ENCODE measurements at regions not wholly inside any gene's neighbourhood (a gene's known extent, or its start where the extent isn't known, plus 50 kb on each side); places are given as distances from the start of the nearest gene placed in this dataset.

- TF ChIP-seq CTCF (IDR thresholded peaks at IDR 0.05; ENCODE audit: low read depth, low read length, missing control alignments), result no peak
- H3K4me3 ChIP-seq (replicated peaks; ENCODE audit: low read depth, low read length), result no peak overlapping the region
- DNase-seq (ENCODE audit: extremely low read depth, low read depth), result no peak
Observed at GRCh38 chr9:105854026-105854782, 159.9 kb downstream of the TMEM38B start.

GRCh38 chr9:105854783-105855724 is 160.7 kb downstream of the TMEM38B start:
- no peak for TF ChIP-seq CTCF (IDR thresholded peaks at IDR 0.05; ENCODE audit: low read depth, low read length, missing control alignments)
- no peak for DNase-seq (ENCODE audit: extremely low read depth, low read depth)
- H3K4me3 ChIP-seq (replicated peaks; ENCODE audit: low read depth, low read length), result no peak overlapping the region

GRCh38 chr9:105855987-105856386 is 161.6 kb downstream of the TMEM38B start:
- no peak overlapping the region for H3K4me3 ChIP-seq (replicated peaks; ENCODE audit: low read depth, low read length)
- no peak for TF ChIP-seq CTCF (IDR thresholded peaks at IDR 0.05; ENCODE audit: low read depth, low read length, missing control alignments)
- no peak for DNase-seq (ENCODE audit: extremely low read depth, low read depth)

GRCh38 chr9:105858006-105858690 is 163.8 kb downstream of the TMEM38B start:
- H3K4me3 ChIP-seq (replicated peaks; ENCODE audit: low read depth, low read length), result no peak overlapping the region
- no peak for DNase-seq (ENCODE audit: extremely low read depth, low read depth)
- TF ChIP-seq CTCF (IDR thresholded peaks at IDR 0.05; ENCODE audit: low read depth, low read length, missing control alignments), result no peak

- H3K4me3 ChIP-seq (replicated peaks; ENCODE audit: low read depth, low read length), result no peak overlapping the region
- no peak for DNase-seq (ENCODE audit: extremely low read depth, low read depth)
- TF ChIP-seq CTCF (IDR thresholded peaks at IDR 0.05; ENCODE audit: low read depth, low read length, missing control alignments), result no peak
Observed at GRCh38 chr9:105858877-105859276, 164.5 kb downstream of the TMEM38B start.

- no peak overlapping the region for H3K4me3 ChIP-seq (replicated peaks; ENCODE audit: low read depth, low read length)
- TF ChIP-seq CTCF (IDR thresholded peaks at IDR 0.05; ENCODE audit: low read depth, low read length, missing control alignments), result no peak
- DNase-seq (ENCODE audit: extremely low read depth, low read depth), result no peak
Observed at GRCh38 chr9:105859428-105860091, 165.2 kb downstream of the TMEM38B start.
